Islet of Langerhans (tissue), 1 donor: ENCODE measurements at regions not wholly inside any gene's neighbourhood (a gene's known extent, or its start where the extent isn't known, plus 50 kb on each side); places are given as distances from the start of the nearest gene placed in this dataset.
A peak's percentile ranks its signal among the peaks of the same experiment; 100 is the strongest.

ENCODE experiments used
- FAIRE-seq: peaks from one replicate; lab custom pipeline; 2011; peaks lifted over from hg19 to GRCh38; lab: Jason Lieb, UNC

GRCh38 chr5:3142261-3143027, 391.0 kb upstream of the IRX2 start:
- FAIRE-seq, result no peak

DNA sequence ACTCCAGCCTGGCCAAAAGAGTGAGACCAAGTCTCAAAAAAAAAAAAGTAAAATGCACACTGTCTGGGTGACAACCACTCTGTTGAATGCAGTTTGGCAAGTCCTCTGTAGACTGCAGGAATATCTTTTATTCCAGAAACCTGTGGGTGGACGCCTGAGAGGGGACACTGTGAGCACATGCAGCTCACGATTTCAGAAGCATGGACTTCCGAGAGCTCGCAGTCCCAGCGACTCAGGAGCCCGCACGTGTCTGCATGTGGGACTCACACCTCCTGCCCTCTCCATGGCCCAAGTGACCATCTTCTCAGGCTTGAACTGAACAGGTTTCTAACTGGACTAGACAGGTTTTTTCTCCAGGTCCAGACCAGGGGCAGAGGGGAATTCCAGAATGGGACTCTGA, 388.6 kb upstream of the IRX2 start:
- no peak for FAIRE-seq

GRCh38 chr5:3139499-3139931, 388.0 kb upstream of the IRX2 start:
- no peak for FAIRE-seq

DNA sequence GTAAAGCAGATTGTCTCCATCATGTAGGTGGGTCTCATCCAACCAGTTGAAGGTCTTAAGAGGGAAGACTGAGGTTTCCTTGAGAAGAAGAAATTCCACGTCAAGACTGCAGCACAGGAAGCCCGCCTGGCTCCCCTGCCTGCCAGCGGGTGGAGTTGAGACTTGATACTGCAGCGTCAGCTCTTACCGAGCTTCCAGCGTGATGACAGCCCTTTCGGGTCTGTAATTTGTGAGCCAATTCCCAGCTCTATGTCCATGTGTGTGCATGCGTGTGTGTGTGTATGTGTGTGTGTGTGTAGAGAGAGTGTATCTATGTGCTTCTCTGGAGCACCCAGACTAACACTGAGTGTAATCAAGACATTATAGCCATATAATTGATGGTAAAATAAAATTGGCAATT, 379.7 kb upstream of the IRX2 start:
- FAIRE-seq, result no peak

DNA sequence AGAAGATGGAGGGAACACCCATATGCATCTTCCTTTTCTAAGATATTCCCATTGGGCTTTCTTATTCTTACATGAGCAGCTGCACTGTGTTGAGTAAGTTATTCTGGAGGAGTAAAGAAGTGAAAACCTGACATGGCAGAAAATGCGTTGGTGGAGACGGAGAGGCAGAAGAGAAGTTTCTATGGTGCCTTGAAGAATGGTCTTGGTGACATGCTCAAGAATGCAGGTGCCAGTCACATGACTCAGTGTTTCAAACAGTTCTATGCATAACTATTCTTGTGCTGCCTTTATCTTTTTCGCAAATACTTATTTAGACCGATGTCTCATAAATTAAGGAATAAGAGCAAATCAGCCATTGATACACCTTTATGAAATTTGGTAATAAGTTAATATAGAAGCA, 377.8 kb upstream of the IRX2 start:
- FAIRE-seq, result no peak

DNA sequence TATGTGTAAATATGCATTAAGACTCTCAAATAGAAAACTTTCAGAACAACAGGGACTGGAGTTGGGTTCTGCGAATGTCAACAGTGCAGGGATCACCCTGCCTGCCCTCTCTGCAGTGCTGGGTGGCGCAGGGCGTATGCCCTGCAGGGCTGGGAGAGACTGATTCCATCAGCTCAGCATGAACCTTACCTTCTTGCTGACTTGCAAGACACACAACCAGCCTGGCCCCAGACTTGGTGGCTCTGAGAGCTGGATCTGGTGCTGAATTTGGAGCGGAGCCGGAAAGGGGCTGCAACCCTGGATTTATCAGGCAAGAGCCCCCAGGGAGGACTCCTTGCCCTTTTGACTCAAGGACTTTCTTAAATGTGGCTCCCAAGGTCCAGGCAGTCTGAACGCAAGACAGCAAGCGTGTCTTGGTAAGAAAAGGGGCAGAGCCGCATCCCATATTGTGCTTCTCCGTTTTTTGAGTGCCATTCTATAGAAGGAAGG, 376.0 kb upstream of the IRX2 start:
- FAIRE-seq, result no peak

GRCh38 chr5:3126639-3127038, 375.2 kb upstream of the IRX2 start:
- no peak for FAIRE-seq

DNA sequence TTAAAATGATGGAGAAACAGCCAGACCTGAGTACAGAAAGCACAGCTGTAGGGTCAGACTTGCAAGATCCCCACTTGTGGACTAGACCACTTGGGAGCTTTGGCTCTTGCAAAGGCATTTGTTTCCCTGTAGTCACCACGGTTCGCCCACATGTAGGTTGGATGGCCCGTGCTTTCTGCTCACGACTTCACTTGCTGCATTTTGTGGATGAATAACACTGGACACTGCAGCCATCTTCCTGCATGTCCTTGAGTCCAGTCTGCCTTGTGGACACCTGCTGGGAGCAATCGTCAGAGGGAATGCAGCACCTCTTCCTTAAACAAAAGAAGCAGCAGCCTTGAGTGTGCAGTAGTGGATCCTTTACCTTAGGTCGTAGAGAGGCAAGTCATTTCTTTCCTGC, 372.9 kb upstream of the IRX2 start:
- no peak for FAIRE-seq

GRCh38 chr5:3123763-3124157, 372.3 kb upstream of the IRX2 start:
- FAIRE-seq, result peak; percentile 38

- no peak for FAIRE-seq
Measured at GRCh38 chr5:3122985-3123762, 371.7 kb upstream of the IRX2 start.

GRCh38 chr5:3122216-3122615, 370.7 kb upstream of the IRX2 start:
- no peak for FAIRE-seq

- FAIRE-seq, result no peak
Measured at GRCh38 chr5:3121813-3122212, 370.3 kb upstream of the IRX2 start.

- FAIRE-seq, result no peak
Measured at GRCh38 chr5:3120028-3120427, 368.6 kb upstream of the IRX2 start.

DNA sequence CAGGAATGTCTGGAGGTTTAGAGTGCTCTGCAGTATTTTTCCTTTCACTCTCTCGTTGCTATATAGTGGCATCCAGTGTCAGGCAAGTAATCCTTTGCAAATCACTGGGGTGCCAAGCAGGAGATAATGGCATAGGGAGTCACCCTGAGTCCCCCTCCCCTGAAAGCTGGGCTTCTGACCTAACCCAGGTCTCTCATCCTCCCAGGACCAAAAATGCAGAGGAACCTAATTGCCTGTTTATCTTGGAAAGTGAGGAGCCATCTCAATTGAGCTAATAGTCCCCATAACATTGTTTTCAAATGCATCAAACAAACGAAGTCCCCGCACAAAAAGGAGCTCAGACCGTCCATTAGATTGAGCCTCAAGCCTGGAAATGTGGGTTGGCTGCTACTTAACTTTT, 368.0 kb upstream of the IRX2 start:
- FAIRE-seq, result no peak

- no peak for FAIRE-seq
Measured at GRCh38 chr5:3118340-3118739, 366.9 kb upstream of the IRX2 start.

DNA sequence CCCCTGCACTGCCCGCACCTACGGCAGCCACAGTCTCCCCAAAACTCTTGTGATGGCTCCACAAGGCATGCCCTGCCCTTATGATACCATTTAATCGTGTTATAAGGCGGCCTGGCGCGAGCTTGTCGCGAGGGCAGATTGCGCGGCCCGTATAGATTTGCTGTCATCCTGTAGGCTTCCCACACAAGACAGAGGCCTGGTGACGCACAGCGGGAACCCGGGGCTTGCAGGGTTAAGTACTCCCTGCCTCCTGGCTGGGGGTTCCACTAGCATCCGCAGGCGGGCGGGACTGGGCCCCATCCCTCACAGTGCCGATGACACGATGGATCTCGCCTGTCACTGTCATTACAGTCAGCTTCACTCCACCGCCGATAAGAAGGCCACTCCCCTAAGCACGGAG, 364.9 kb upstream of the IRX2 start:
- no peak for FAIRE-seq

GRCh38 chr5:3114467-3114866, 363.0 kb upstream of the IRX2 start:
- FAIRE-seq, result no peak

GRCh38 chr5:3110371-3110770, 358.9 kb upstream of the IRX2 start:
- FAIRE-seq, result no peak

- FAIRE-seq, result no peak
Measured at GRCh38 chr5:3107156-3107611, 355.7 kb upstream of the IRX2 start.

DNA sequence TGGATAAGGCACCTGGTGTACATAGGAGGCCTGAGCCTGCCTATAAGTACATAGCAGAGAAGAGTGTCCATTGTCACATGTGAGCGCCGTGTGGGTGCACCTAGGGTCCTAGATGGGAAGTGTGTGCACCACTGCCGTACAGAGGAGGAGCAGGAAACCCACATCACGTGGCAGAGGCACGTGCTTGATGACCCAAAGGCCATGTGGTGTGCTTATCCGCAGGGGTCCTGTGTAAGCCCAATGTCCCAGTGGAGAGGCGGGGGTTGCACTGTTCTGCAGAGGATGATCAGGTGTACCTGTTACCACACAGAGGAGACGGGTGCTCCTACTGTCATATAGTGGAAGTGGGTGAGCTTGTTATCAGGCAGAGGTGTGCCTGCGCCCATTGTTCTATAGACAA, 354.1 kb upstream of the IRX2 start:
- no peak for FAIRE-seq

- no peak for FAIRE-seq
Measured at GRCh38 chr5:3105172-3105571, 353.7 kb upstream of the IRX2 start.

- FAIRE-seq, result no peak
Measured at GRCh38 chr5:3104429-3105060, 353.1 kb upstream of the IRX2 start.

- FAIRE-seq, result no peak
Measured at GRCh38 chr5:3103262-3103811, 351.9 kb upstream of the IRX2 start.
